ENCODE measurements at regions not wholly inside any gene's neighbourhood (a gene's known extent, or its start where the extent isn't known, plus 50 kb on each side); places are given as distances from the start of the nearest gene placed in this dataset.

DNA sequence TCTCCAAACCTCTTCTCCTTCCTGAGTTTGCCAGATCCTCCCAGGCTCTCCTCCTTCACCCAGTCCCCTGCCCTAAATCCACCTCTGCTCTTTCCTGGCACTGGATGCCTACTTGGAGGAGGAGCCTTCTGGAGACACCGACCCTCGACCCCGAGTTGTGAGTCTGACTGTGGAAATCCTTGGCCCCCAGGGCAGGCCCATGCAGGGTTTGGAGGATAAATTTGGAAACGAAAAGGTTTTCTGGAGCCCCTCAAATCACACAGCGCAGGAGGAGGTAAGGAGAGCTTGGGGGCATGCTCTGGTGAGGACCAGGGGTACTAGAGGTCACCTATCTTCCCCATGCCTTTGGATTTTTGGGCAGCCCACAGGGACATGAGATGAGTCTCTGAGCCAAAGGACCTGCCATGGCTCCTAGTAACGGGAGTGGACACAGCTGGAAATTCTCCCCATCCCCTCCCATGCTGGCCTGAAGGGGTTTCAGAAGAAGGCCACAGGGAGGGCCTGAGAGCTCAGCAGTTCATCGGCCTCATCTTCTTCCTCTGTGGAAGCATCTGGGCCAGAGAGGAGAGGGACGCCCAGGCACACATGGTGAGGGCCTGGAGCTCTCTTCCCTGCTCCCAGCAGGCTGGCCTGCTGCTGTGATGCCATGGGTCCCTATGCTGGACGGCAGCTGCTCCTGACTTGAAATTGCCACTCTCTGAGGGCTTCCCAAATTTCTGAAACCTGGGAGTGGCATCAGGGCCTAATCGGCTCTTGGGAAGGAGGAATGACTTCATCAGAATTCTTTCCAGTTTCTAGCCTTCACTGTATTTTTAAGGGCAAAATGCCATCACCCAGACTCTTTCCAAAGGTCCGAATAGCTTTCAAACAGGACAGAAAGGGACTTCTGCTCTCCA, 68.6 kb upstream of the ITGA11 start:
- Histone ChIP-seq H2BK5ac (ENCODE audit: low read depth, low read length, poor library complexity, severe bottlenecking) (no peak overlapping the region), H3K18ac (ENCODE audit: low read depth in 1 of 2, low read length in 2 of 2) (peak overlapping the region; percentile 6 to 23), H2BK15ac (ENCODE audit: low read depth, poor library complexity, severe bottlenecking) (no peak overlapping the region), H3K14ac (ENCODE audit: low read length in 2 of 2) (peak overlapping the region in 1 of 2 experiments; percentile 14), H3K23ac (ENCODE audit: low read length in 2 of 2) (no peak overlapping the region), H2BK120ac (ENCODE audit: low read depth, low read length) (no peak overlapping the region), H4K8ac (ENCODE audit: low read length) (no peak overlapping the region), H2AK5ac (ENCODE audit: low read length, severe bottlenecking) (peak overlapping the region; percentile 77), H3K79me1 (replicated peaks; ENCODE audit: low read length, poor library complexity, severe bottlenecking) (no peaks in the 10 kb centered on the region), H3K9me3 (ENCODE audit: control insufficient read depth, low read length) (no peaks in the 10 kb centered on the region), H2AFZ (ENCODE audit: low read depth, low read length) (peak overlapping the region; percentile 18), H2BK12ac (ENCODE audit: low read length in 2 of 2) (peak overlapping the region in 1 of 2 experiments; percentile 45), H3K9ac (ENCODE audit: low read length) (peak overlapping the region; percentile 9), H3K4me1 (ENCODE audit: control insufficient read depth, insufficient read depth, low read depth, low read length) (peaks cover 17% of the 10 kb centered on the region), H4K91ac (ENCODE audit: low read length) (no peak overlapping the region), H3K36me3 (ENCODE audit: control insufficient read depth in 1 of 2, insufficient read depth in 2 of 2, low read depth in 1 of 2, low read length in 2 of 2) (no peaks in the 10 kb centered on the region), H3K27ac (ENCODE audit: low read length, poor library complexity, severe bottlenecking) (no peak overlapping the region), H3K4me3 (ENCODE audit: insufficient read depth in 1 of 2, low read depth in 1 of 2, low read length in 2 of 2) (no peak overlapping the region), H3K4ac (ENCODE audit: low read depth in 1 of 2, low read length in 2 of 2) (no peak overlapping the region), H3K4me2 (ENCODE audit: low read length, poor library complexity, severe bottlenecking) (no peak overlapping the region), H3K27me3 (ENCODE audit: control insufficient read depth in 1 of 2, insufficient read depth in 1 of 2, low read length in 2 of 2) (peaks cover 0 to 11% of the 10 kb centered on the region in 2 experiments)
- 95% methylated on average over 11 of the region's 11 CpGs for WGBS
- DNase-seq, result no peak

DNA sequence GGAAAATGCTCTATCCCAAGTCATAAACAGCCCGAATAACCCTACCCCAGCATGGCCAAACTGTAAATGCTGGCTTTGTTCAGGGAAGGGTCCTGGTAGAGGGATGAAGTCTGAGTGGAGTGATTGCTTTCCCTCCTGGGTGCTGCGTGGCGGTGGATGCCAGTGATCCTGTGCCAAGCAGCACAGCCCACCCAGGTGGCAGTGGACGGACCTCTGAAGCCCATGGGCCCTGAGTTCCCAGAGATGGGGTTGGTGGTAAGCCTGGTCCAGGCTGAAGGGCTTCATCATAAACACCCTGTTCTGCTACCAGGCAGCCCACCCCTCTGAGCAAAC, 69.3 kb upstream of the ITGA11 start:
- H3K18ac ChIP-seq (ENCODE audit: low read depth in 1 of 2, low read length in 2 of 2), result no peak overlapping the region
- no peaks in the 10 kb centered on the region for H3K9me3 ChIP-seq (ENCODE audit: control insufficient read depth, low read length)
- peak overlapping the region in 1 of 2 experiments; percentile 45 for H2BK12ac ChIP-seq (ENCODE audit: low read length in 2 of 2)
- H3K4me2 ChIP-seq (ENCODE audit: low read length, poor library complexity, severe bottlenecking), result no peak overlapping the region
- no peaks in the 10 kb centered on the region for H3K79me1 ChIP-seq (replicated peaks; ENCODE audit: low read length, poor library complexity, severe bottlenecking)
- no peak overlapping the region for H4K91ac ChIP-seq (ENCODE audit: low read length)
- H2BK15ac ChIP-seq (ENCODE audit: low read depth, poor library complexity, severe bottlenecking), result peak overlapping the region; percentile 23
- H3K4ac ChIP-seq (ENCODE audit: low read depth in 1 of 2, low read length in 2 of 2), result no peak overlapping the region
- no peak for DNase-seq
- 100% methylated on average over 4 of the region's 4 CpGs for WGBS
- no peak overlapping the region for H2BK120ac ChIP-seq (ENCODE audit: low read depth, low read length)
- no peak overlapping the region for H3K23ac ChIP-seq (ENCODE audit: low read length in 2 of 2)
- H3K27ac ChIP-seq (ENCODE audit: low read length, poor library complexity, severe bottlenecking), result no peak overlapping the region
- H4K8ac ChIP-seq (ENCODE audit: low read length), result no peak overlapping the region
- H3K14ac ChIP-seq (ENCODE audit: low read length in 2 of 2), result no peak overlapping the region
- no peak overlapping the region for H2BK5ac ChIP-seq (ENCODE audit: low read depth, low read length, poor library complexity, severe bottlenecking)
- no peak overlapping the region for H2AFZ ChIP-seq (ENCODE audit: low read depth, low read length)
- H3K9ac ChIP-seq (ENCODE audit: low read length), result peak overlapping the region; percentile 9
- H3K36me3 ChIP-seq (ENCODE audit: control insufficient read depth in 1 of 2, insufficient read depth in 2 of 2, low read depth in 1 of 2, low read length in 2 of 2), result no peaks in the 10 kb centered on the region
- peaks cover 17% of the 10 kb centered on the region for H3K4me1 ChIP-seq (ENCODE audit: control insufficient read depth, insufficient read depth, low read depth, low read length)
- H3K27me3 ChIP-seq (ENCODE audit: control insufficient read depth in 1 of 2, insufficient read depth in 1 of 2, low read length in 2 of 2), result peaks cover 0 to 17% of the 10 kb centered on the region in 2 experiments
- no peak overlapping the region for H3K4me3 ChIP-seq (ENCODE audit: insufficient read depth in 1 of 2, low read depth in 1 of 2, low read length in 2 of 2)
- H2AK5ac ChIP-seq (ENCODE audit: low read length, severe bottlenecking), result peak overlapping the region; percentile 77

- H3K18ac ChIP-seq (ENCODE audit: low read depth in 1 of 2, low read length in 2 of 2), result no peak overlapping the region
- H3K4ac ChIP-seq (ENCODE audit: low read depth in 1 of 2, low read length in 2 of 2), result no peak overlapping the region
- H3K4me3 ChIP-seq (ENCODE audit: insufficient read depth in 1 of 2, low read depth in 1 of 2, low read length in 2 of 2), result no peak overlapping the region
- no peak overlapping the region for H2AFZ ChIP-seq (ENCODE audit: low read depth, low read length)
- no peak overlapping the region for H3K9ac ChIP-seq (ENCODE audit: low read length)
- no peak overlapping the region for H3K27ac ChIP-seq (ENCODE audit: low read length, poor library complexity, severe bottlenecking)
- no peaks in the 10 kb centered on the region for H3K36me3 ChIP-seq (ENCODE audit: control insufficient read depth in 1 of 2, insufficient read depth in 2 of 2, low read depth in 1 of 2, low read length in 2 of 2)
- DNase-seq, result no peak
- H2BK15ac ChIP-seq (ENCODE audit: low read depth, poor library complexity, severe bottlenecking), result peak overlapping the region; percentile 23
- H2BK120ac ChIP-seq (ENCODE audit: low read depth, low read length), result no peak overlapping the region
- H3K14ac ChIP-seq (ENCODE audit: low read length in 2 of 2), result no peak overlapping the region
- peak overlapping the region; percentile 77 for H2AK5ac ChIP-seq (ENCODE audit: low read length, severe bottlenecking)
- peaks cover 17% of the 10 kb centered on the region for H3K4me1 ChIP-seq (ENCODE audit: control insufficient read depth, insufficient read depth, low read depth, low read length)
- H2BK12ac ChIP-seq (ENCODE audit: low read length in 2 of 2), result no peak overlapping the region
- no peak overlapping the region for H4K91ac ChIP-seq (ENCODE audit: low read length)
- no peak overlapping the region for H4K8ac ChIP-seq (ENCODE audit: low read length)
- no peaks in the 10 kb centered on the region for H3K9me3 ChIP-seq (ENCODE audit: control insufficient read depth, low read length)
- H3K23ac ChIP-seq (ENCODE audit: low read length in 2 of 2), result no peak overlapping the region
- no peak overlapping the region for H2BK5ac ChIP-seq (ENCODE audit: low read depth, low read length, poor library complexity, severe bottlenecking)
- peaks cover 0 to 21% of the 10 kb centered on the region in 2 experiments for H3K27me3 ChIP-seq (ENCODE audit: control insufficient read depth in 1 of 2, insufficient read depth in 1 of 2, low read length in 2 of 2)
- H3K4me2 ChIP-seq (ENCODE audit: low read length, poor library complexity, severe bottlenecking), result no peak overlapping the region
- WGBS, result 98% methylated on average over 2 of the region's 2 CpGs
- no peaks in the 10 kb centered on the region for H3K79me1 ChIP-seq (replicated peaks; ENCODE audit: low read length, poor library complexity, severe bottlenecking)
These were observed 69.7 kb upstream of the ITGA11 start for GRCh38 chr15:68501616-68502015.

- no peaks in the 10 kb centered on the region for H3K9me3 ChIP-seq (ENCODE audit: control insufficient read depth, low read length)
- no peak overlapping the region for H3K4me2 ChIP-seq (ENCODE audit: low read length, poor library complexity, severe bottlenecking)
- H2BK12ac ChIP-seq (ENCODE audit: low read length in 2 of 2), result no peak overlapping the region
- 92% methylated on average over 11 of the region's 11 CpGs for WGBS
- peak overlapping the region in 1 of 2 experiments; percentile 16 for H3K4ac ChIP-seq (ENCODE audit: low read depth in 1 of 2, low read length in 2 of 2)
- H2AFZ ChIP-seq (ENCODE audit: low read depth, low read length), result no peak overlapping the region
- no peak overlapping the region for H3K14ac ChIP-seq (ENCODE audit: low read length in 2 of 2)
- no peak overlapping the region for H3K23ac ChIP-seq (ENCODE audit: low read length in 2 of 2)
- H3K9ac ChIP-seq (ENCODE audit: low read length), result no peak overlapping the region
- no peak overlapping the region for H4K8ac ChIP-seq (ENCODE audit: low read length)
- H3K4me3 ChIP-seq (ENCODE audit: insufficient read depth in 1 of 2, low read depth in 1 of 2, low read length in 2 of 2), result no peak overlapping the region
- H3K27ac ChIP-seq (ENCODE audit: low read length, poor library complexity, severe bottlenecking), result no peak overlapping the region
- peak overlapping the region; percentile 47 for H4K91ac ChIP-seq (ENCODE audit: low read length)
- H2AK5ac ChIP-seq (ENCODE audit: low read length, severe bottlenecking), result no peak overlapping the region
- no peaks in the 10 kb centered on the region for H3K36me3 ChIP-seq (ENCODE audit: control insufficient read depth in 1 of 2, insufficient read depth in 2 of 2, low read depth in 1 of 2, low read length in 2 of 2)
- no peak overlapping the region for H2BK15ac ChIP-seq (ENCODE audit: low read depth, poor library complexity, severe bottlenecking)
- DNase-seq, result no peak
- H3K4me1 ChIP-seq (ENCODE audit: control insufficient read depth, insufficient read depth, low read depth, low read length), result peaks cover 17% of the 10 kb centered on the region
- peak overlapping the region in 1 of 2 experiments; percentile 9 for H3K18ac ChIP-seq (ENCODE audit: low read depth in 1 of 2, low read length in 2 of 2)
- no peak overlapping the region for H2BK120ac ChIP-seq (ENCODE audit: low read depth, low read length)
- H3K79me1 ChIP-seq (replicated peaks; ENCODE audit: low read length, poor library complexity, severe bottlenecking), result no peaks in the 10 kb centered on the region
- no peak overlapping the region for H2BK5ac ChIP-seq (ENCODE audit: low read depth, low read length, poor library complexity, severe bottlenecking)
- peaks cover 0 to 23% of the 10 kb centered on the region in 2 experiments for H3K27me3 ChIP-seq (ENCODE audit: control insufficient read depth in 1 of 2, insufficient read depth in 1 of 2, low read length in 2 of 2)
These were observed 70.5 kb upstream of the ITGA11 start for GRCh38 chr15:68502398-68502901.
